GM19324 (cell line): ENCODE measurements at regions not wholly inside any gene's neighbourhood (a gene's known extent, or its start where the extent isn't known, plus 50 kb on each side); places are given as distances from the start of the nearest gene placed in this dataset.

Source experiments
- ATAC-seq: cut with Tn5 transposase; IDR thresholded peaks from one replicate; pipeline ENCODE4 v1.9.1; 2021; ENCODE audit warnings: mild to moderate bottlenecking, moderate library complexity; ENCODE audit not compliant: unreplicated experiment, low FRiP score

DNA sequence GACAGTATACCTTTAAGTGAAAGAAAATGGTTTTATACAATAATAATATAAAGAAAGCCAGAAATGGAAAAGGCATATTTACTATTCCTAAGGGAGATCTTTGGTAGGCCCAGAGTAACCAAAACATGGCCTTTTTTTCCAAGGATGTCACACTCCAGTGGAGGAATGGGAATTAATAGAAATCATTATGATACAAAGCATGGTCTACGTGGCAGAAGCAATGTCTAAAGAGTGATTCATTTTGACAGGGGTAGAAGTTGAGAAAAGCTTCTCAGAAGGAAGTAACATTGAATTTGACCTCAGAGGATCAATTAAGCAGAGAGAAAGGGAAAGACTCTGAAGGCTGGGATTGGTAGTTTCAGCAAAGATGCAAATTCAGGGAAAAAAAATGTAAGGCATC lies 208.6 kb downstream of the BTG1 start:
- ATAC-seq = no peak

DNA sequence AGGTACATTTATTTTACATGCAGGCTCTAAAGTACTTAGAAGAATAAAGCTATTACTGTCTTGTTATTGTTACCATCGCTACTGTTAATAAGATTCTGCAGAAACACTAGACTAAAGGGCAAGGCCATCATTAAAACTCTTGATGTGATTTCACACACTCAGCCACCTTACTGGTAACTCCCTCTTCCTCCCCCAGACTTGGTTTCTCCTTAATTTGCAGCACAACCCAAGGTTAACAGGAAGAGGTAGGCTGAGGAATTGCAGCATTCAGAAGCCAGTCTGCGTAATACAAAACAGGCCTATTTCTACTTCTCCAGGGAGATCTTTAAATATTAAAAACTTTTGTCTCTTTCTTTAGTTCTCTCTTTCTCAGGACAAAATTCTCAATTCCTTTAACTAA lies 210.3 kb downstream of the BTG1 start:
- ATAC-seq = no peak

DNA sequence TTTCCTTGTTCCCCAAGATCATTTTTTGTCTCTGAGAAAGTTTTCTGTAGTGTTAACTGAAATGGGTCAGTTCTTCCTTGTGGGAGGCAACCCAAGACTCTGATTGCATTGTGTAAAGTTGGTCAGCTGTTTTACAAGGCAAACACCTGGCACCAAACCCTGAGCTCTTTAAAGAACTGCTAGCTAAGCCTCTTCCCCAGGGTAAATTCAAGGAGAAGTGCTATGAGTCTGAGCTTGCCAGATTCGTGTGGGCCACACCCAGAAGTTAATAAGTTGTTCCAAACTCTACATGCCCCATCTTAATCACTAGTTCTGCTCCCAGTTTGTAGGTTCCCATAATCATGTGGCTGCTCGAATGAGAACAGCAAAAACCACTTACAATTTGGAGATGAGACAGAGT lies 214.5 kb downstream of the BTG1 start:
- ATAC-seq = no peak

DNA sequence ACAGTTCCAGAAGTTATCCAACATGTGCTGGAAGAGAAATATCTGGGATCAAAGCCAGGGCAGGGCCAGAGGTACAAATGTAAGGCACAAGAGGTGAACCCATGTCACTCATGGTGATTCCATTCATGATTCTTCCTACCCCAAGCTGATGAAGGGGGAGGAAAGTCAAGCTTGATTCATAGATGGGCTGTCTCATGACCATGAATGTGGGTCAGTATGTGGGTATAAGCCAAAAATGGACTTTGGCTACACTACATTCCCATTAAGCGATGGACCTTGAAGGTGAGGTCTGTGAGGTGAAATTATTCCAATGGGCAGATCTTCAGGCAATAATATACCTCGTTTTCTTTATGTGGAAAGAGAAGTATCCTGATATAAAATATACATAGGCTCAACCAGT lies 217.1 kb downstream of the BTG1 start:
- no peak for ATAC-seq

DNA sequence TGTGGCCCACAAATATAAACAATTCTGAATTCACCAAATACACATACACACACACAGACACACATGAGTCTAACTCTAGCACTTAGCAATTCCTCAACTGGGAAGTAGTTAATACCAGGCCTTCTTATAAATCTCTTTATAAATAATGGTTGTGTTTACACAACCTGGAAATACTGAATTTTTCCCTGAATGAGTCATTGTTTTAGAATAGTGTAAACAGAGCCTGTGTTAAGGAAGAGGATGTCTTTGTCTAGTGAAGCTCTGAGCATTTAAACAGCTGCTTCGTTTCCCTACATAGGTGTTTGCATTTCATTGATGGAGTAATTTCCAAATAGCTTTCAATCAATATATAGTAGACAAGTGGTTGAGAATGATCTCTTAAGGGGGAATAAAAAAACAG lies 218.8 kb downstream of the BTG1 start:
- no peak for ATAC-seq

DNA sequence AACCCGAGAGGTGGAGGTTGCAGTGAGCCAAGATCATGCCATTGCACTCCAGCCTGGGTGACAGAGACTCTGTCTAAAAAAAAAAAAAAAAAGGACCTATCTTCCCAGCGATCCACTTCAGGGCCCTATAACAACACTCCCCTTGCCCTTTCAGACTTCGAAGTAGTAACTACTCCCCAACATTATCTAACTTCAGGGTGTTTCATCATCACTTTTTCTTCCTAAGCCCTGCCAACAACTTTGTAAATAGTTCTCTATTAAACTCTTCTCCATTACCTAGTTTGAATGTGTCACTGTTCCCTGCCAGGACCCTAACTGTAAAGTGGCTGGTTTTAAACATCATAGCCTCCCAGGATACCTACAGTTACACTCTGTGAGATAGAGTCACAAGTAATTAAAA lies 220.8 kb downstream of the BTG1 start:
- ATAC-seq = no peak

DNA sequence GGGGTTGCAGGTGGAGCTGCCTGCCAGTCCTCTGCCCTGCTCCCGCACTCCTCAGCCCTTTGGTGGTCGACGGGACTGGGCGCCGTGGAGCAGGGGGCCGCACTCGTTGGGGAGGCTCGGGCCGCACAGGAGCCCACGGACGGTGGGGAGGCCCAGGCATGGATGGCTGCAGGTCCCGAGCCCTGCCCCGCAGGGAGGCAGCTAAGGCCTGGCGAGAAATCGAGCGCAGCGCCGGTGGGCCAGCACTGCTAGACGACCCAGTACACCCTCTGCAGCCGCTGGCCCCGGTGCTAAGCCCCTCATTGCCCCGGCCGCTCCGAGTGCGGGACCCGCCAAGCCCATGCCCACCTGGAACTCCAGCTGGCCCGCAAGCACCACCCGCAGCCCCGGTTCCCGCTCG lies 221.8 kb downstream of the BTG1 start:
- ATAC-seq = no peak

DNA sequence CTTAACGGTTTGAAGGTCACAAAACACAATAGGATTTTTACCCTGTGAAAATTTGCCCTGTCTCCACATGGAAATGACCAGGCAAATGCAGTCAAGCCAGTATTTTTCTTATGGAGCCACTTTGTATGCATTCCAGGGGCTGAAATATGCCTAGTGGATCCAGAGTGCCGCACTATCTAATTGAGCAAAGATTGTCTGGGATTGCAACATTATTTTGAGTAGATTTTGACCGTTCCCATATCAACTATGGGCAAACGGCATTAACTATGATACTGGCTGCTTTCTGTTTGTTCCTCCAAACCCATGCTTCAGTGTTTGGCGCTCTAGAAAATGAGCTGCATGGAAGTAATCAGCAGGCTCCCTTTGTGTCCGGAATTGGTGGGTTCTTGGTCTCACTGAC lies 223.0 kb downstream of the BTG1 start:
- no peak for ATAC-seq

DNA sequence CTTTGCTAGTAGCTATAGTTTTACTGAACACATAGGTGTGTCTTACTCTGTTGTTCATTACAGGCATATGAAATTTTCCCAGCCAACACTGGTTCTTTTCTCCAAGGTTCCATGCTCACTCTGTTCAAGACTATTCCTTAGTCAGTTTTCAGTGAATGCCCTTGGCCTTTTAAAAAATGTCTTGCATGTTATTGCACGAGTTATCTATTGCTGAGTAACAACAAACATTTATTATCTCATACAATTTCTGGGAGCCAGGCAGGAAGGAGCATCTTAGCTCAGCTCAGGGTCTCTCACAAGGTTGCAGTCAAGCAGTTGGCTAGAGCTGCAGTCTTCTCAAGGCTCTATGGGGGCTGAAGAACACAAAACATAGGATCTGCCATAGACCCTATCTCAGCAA lies 223.5 kb downstream of the BTG1 start:
- no peak for ATAC-seq

DNA sequence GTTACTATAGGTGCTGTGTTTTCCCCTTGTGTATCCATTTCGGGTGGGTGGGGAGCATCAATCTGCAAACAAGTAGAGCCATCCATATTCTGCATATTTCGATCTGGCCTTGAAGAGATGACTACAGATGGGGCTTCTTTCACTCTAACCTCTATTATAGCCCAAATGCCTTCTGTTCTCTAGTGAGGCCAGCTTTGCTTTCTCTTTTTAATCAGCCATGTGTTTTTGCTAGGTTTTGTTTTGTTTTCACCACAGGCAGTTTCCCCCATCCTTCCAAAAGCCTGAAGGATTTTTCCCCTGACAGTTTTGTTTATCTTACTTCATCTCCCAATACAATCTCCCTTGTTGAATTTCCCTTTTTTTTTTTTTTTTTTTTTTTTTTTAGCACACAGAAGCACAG lies 224.1 kb downstream of the BTG1 start:
- no peak for ATAC-seq

DNA sequence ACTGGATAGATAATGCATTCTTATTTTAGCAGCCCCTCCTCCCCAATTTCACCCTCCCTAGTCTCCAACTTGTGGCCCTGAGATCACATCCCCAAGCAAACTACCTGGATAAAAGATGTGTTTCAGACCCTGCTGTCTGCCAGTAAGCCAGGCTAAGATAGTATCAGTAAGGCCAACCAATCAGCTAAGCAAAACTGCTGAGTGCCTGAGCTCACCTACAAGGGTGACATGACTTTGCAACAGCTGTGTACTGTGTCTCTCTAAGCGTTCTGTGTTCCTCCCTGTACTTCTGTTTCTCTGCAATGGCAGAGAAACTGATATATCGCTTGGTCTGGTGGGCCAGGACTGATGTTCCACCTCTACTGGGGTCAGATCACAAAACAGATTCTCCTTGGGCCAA lies 224.9 kb downstream of the BTG1 start:
- ATAC-seq = no peak

DNA sequence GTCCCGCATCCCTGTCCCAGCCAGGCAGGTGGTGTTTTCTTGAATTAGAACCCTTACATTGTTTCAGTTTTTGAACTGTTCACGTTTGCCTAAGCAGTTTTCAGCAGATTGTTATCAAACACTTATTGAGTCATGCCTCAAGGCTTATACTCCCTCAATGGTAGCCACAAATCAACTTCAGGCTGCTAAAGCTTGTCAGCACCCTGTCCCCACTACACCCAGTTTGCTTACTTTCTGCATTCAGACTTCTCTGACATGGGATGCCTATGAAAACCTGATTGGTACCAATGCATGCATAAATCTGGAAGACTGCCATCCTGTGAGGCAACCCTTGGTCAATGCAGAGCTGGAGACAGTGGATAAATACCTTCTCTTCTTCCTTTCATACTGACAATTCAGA lies 225.4 kb downstream of the BTG1 start:
- ATAC-seq = no peak

DNA sequence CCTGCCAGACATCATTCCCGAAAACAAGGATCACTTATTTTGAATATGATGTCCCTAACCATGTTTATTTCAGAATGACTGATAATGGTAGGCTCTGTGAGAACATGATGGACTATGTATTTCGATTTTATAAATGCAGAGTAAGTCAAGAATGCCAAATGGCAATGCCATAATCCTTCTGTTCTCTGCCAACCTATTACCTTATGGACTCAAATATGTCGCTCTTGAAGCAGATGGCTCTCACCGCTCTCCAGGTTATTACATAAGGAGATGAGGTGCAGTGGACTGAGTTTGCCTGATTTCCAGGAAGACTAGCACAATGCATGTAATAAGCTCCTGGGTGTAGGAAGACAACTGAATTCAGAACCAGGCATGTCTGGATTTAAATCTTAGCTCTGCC lies 227.2 kb downstream of the BTG1 start:
- no peak for ATAC-seq

DNA sequence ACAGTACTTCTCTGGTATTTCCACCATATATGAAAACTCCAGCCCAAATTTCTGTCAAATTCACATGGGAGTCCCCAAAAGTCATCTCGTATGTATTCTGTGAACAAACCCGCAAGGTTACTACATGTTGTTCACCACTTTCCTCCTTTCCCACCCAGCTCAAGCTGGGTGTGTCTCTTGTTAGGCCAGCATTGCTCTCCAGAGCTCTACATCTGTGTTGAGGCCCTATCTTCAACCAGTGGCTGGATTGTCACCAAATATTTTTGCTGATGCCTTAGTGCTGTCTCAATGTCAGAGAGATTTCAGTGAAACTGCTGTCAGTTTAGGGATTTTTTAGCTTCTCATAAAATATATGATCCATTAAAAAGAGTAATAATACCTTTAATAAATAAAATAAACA lies 230.9 kb downstream of the BTG1 start:
- ATAC-seq = no peak

DNA sequence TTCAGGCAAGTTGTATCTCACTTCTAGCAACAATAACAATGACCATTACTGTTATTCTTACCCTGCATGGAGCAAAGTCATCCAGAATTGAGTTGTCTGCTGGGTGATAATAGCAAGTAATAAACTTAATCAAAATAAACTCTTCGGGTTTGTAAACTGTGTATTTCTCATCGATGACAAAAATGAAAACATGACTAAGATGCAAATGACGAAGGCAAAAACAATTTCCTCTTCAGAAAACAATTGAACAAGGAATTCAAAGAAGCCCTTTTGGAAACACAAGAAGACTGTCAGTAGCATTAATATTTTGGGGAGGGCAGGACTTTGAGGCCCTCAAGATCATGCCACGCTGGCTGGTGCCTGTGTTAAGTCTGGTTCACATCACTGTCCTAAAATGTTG lies 232.0 kb downstream of the BTG1 start:
- no peak for ATAC-seq

DNA sequence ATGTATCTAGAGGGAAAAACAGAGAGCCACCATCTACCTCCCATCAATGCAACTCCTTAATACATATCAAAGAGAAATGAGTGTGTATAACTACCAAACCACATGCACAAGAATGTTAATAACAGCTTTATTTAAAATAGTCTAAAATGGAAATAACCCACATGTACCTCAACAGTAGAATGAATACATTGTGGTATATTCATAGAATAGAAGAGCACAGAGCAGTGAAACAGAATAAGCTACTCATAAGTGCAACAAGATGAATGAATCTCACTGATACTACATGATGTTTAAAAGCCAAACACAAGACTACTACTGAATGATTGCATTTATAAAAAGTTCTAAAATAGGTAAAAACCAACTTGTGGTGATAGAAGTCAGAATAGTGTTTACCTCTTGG lies 232.5 kb downstream of the BTG1 start:
- ATAC-seq = no peak

DNA sequence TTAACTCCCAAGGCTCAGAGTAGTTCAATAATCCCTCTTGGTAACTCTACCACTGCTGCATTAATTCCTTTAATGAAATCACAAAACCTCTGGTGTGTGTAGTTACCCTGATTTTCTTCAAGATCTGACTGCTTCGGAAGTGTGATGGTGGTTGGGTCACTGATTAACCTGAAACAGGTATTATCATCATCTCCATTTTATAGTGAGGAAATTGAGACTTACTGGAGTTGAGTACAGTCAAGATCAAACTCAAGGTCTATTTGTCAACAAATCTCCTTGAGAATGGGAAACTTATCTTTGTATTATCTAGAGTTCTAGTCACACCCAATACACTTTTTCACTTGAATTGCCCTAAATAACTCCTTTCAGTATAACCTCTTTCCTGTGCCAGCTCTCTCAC lies 233.5 kb downstream of the BTG1 start:
- ATAC-seq = no peak

DNA sequence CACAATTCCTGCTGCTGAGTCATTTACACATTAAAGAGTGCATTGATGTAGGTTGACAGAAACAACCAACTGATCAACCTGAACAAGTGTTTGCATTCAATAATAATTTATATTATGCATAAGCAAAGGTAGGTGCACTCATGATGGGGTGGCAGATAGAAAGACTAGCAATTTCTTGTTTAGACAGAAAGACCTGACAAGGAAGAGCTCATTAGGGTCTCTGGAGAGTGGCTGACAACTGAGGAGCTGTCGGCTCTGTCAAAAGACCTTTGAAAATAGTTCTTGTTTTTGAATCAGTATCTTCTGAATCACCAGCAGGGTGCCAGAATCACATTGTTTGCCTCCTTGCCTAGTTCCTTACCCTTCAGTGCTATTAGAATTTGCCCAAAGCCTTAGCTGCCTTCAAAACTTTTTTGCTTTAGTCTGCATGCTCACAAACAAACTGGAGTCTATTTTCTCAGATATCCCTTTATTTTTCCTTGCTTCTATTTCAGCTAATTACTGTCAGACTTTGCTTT lies 234.7 kb downstream of the BTG1 start:
- ATAC-seq = no peak

DNA sequence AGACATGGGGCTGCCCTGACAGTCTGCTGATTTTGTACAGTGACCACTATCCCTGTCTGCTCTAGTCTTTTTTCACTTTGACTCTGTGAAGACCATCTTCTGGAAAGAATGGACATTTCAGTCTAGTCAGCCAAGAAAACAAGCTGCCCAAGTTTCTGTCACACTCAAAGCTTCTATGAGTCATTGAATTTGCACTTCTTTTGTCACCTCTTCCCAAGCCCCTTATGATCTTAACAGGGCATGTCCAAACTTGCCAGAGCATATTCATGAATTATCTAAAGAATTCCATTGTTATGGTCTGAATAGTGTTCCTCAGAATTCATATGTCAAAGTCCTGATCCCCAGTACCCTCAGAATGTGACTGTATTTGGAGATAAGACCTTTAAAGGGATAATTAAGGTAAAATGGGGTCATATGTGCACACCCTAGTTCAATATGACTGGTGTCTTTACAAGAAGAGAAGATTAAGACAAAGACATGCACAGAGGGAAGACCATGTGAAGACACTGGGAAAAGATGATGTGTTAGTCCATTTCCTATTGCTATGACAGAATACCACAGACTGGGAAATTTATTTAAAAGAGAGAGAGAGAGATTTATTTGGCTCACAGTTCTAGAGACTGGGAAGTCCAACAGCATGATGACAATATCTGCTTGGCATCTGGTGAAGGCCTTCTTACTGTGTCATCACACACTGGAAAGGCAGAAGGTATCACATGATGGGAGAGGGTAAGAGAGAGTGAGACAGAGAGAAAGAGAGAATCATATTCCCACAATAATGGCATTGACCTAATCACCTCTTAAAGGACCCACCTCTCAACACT lies 242.6 kb downstream of the BTG1 start:
- ATAC-seq = no peak

DNA sequence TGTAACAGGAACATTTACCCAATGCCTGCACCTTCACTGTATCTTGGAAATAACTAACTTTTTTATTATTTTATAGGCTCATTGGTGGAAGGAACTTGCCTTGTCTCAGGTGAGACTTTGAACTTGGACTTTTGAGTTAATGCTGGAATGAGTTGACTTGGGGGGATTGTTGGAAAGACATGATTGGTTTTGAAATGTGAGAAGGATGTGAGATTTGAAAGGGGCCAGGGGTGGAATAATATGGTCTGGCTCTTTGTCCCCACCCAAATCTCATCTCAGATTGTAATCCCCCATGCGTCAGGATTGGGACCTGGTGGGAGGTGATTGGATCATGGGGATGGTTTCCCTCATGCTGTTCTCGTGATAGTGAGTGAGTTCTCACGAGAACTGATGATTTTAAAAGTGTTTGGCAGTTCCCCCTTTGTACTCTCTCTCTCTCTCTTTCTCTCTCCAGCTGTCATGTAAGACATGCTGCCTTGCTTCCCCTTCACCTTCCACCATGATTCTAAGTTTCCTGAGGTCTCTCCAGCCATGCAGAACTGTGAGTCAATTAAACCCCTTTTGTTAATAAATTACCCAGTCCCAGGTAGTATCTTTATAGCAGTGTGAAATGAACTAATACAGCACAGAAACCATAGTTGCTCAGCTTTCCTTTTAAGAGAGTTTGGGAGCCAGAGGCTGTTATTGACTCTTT lies 244.1 kb downstream of the BTG1 start:
- no peak for ATAC-seq

DNA sequence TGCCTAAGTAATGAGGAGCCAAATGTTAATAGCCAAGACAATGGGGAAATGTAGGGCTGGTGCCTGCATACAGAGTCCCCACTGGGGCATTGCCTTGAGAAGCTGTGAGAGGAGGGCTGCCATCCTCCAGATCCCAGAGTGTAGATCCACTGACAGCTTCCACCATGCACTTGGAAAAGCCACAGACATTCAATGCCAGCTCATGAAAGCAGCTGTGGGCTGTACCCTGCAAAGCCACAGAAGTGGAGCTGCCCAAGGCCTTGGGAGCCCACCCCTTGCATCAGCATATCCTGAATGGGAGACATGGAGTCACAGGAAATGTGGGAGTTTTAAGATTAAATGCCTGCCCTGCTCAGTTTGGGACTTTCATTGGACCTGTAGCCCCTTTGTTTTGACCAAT lies 244.7 kb downstream of the BTG1 start:
- ATAC-seq = no peak

DNA sequence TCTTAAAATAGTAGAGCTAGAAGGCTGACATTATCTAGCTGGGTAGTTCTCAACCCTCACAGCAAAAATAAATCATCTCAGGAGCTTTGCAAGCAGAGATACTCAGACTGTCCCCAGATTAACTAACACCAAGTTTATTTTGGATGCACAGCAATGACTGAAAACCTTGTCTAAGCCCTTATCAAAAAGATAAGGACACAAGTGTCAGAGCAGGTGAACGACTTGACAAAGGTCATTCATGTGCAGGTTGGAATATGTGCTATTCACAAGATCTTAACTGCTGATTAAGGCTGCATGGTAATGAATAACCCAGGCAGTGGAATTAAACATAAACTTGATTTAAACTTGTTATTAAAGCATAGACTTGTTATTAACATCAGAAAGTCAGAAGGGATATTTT lies 246.6 kb downstream of the BTG1 start:
- no peak for ATAC-seq
